ENCODE measurements at regions not wholly inside any gene's neighbourhood (a gene's known extent, or its start where the extent isn't known, plus 50 kb on each side); places are given as distances from the start of the nearest gene placed in this dataset.

- Histone ChIP-seq H3K9me1 (ENCODE audit: insufficient read depth, low read length) (no peaks in the 10 kb centered on the region), H3K27me3 (ENCODE audit: control insufficient read depth, insufficient read depth, low read length) (no peaks in the 10 kb centered on the region), H4K91ac (ENCODE audit: insufficient read depth, low read depth, low read length) (peak overlapping the region; percentile 9; the same call in 1 of the 2 replicates), H3K4me2 (ENCODE audit: low read depth, low read length) (peak overlapping the region; percentile 28; the same call in 1 of the 2 replicates), H2BK20ac (ENCODE audit: low read depth, low read length) (peak overlapping the region; percentile 71; the same call in 1 of the 2 replicates), H3K14ac (replicated peaks; ENCODE audit: low read depth, low read length) (peak overlapping the region; percentile 15; the same call in 1 of the 2 replicates), H3K27ac (ENCODE audit: insufficient read depth, low read length) (peak overlapping the region; percentile 16), H3K18ac (ENCODE audit: low read depth, low read length) (no peak overlapping the region), H3K4me3 (ENCODE audit: insufficient read depth, low read depth, low read length) (no peak overlapping the region), H4K5ac (ENCODE audit: low read depth, low read length) (no peak overlapping the region; the same call in 1 of the 2 replicates), H3K9ac (ENCODE audit: low read depth, low read length) (no peak overlapping the region), H3K79me1 (ENCODE audit: low read depth in 1 of 2, low read length in 2 of 2) (no peaks in the 10 kb centered on the region), H2BK5ac (ENCODE audit: low read depth, low read length, poor library complexity, severe bottlenecking) (peak overlapping the region; percentile 4), H2AK5ac (ENCODE audit: low read depth, low read length) (no peak overlapping the region; the same call in 1 of the 2 replicates), H2BK120ac (ENCODE audit: low read depth, low read length) (peak overlapping the region; percentile 92), H3K36me3 (ENCODE audit: control insufficient read depth, insufficient read depth, low read length) (no peaks in the 10 kb centered on the region), H4K8ac (ENCODE audit: low read depth in 2 of 2, low read length in 2 of 2) (peak overlapping the region; percentile 6 to 37; a peak in 3 of 4 replicates), H3K4me1 (ENCODE audit: control insufficient read depth, insufficient read depth, low read length) (peaks cover 3% of the 10 kb centered on the region; the same call in 1 of the 2 replicates), H2AFZ (replicated peaks; ENCODE audit: low read length, poor library complexity) (peak overlapping the region; percentile 72), H2AK9ac (replicated peaks; ENCODE audit: low read depth, low read length, poor library complexity) (peak overlapping the region; percentile 43), H3K23ac (ENCODE audit: low read depth, low read length) (no peak overlapping the region), H4K20me1 (ENCODE audit: insufficient read depth, low read length) (no peaks in the 10 kb centered on the region), H3K4ac (ENCODE audit: low read depth, low read length) (peak overlapping the region; percentile 29), H3K56ac (ENCODE audit: extremely low read depth, insufficient read depth, low read length) (peak overlapping the region; percentile 11; the same call in 1 of the 2 replicates), H3K9me3 (ENCODE audit: control insufficient read depth, insufficient read depth, low read length) (no peaks in the 10 kb centered on the region), H2BK15ac (ENCODE audit: low read depth, low read length) (no peak overlapping the region; the same call in 1 of the 3 replicates)
- no peak for DNase-seq
- POLR2A ChIA-PET (ENCODE audit: unreplicated experiment): no interaction called here
- BruUV-seq (replicated peaks): no TSS peak
- no peak; the same call in 1 of the 2 replicates for ATAC-seq (ENCODE audit: low read depth)
- CTCF ChIA-PET: no interaction called here
- TF ChIP-seq RCOR1 (IDR thresholded peaks at IDR 0.05; ENCODE audit: insufficient replicate concordance, low read length): no peak
- TF ChIP-seq, protein P1, sequence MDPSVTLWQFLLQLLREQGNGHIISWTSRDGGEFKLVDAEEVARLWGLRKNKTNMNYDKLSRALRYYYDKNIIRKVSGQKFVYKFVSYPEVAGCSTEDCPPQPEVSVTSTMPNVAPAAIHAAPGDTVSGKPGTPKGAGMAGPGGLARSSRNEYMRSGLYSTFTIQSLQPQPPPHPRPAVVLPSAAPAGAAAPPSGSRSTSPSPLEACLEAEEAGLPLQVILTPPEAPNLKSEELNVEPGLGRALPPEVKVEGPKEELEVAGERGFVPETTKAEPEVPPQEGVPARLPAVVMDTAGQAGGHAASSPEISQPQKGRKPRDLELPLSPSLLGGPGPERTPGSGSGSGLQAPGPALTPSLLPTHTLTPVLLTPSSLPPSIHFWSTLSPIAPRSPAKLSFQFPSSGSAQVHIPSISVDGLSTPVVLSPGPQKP (IDR thresholded peaks at IDR 0.05; ENCODE audit: borderline replicate concordance, low read depth, low read length): no peak
- TF ChIP-seq MAZ (IDR thresholded peaks at IDR 0.05; ENCODE audit: borderline replicate concordance, low read depth, low read length): no peak
- no peak for TF ChIP-seq FOS (IDR thresholded peaks at IDR 0.05; ENCODE audit: low read depth, low read length)
- no peak for TF ChIP-seq MAFK (IDR thresholded peaks at IDR 0.05; ENCODE audit: low read depth, low read length)
- no peak for TF ChIP-seq SMC3 (IDR thresholded peaks at IDR 0.05; ENCODE audit: low read depth, low read length)
- no peak for TF ChIP-seq POLR2A (IDR thresholded peaks at IDR 0.05; ENCODE audit: low read depth, low read length)
- no peak for TF ChIP-seq CEBPB (IDR thresholded peaks at IDR 0.05; ENCODE audit: low read depth, low read length)
- no peak for TF ChIP-seq CHD1 (IDR thresholded peaks at IDR 0.05; ENCODE audit: low read depth, low read length)
- no peak for TF ChIP-seq USF2 (IDR thresholded peaks at IDR 0.05; ENCODE audit: low read depth, low read length)
- no peak for TF ChIP-seq BHLHE40 (IDR thresholded peaks at IDR 0.05; ENCODE audit: low read depth, low read length)
- in situ Hi-C loops (cut with MboI; ENCODE audit: low sequenced_read_pairs): no loop called here
- 90% methylated on average over 2 of the region's 5 CpGs; no CpG with 5 or more reads in 1 of the 2 experiments for WGBS, 2 experiments (ENCODE audit: extremely low coverage in 2 of 2, insufficient read length in 1 of 2)
- intact Hi-C loops (cut with micrococcal nuclease): no loop called here
- dilution Hi-C loops (cut with HindIII; ENCODE audit: low sequenced_read_pairs, unreplicated experiment): no loop called here
Measured at GRCh38 chr10:10911035-10911434, 106.6 kb upstream of the CELF2 start.

All from IMR-90 (cell line).